HUDEP-2 (cell line): ENCODE measurements at regions not wholly inside any gene's neighbourhood (a gene's known extent, or its start where the extent isn't known, plus 50 kb on each side); places are given as distances from the start of the nearest gene placed in this dataset.
"Not testable (repeated sequence)": the region's sequence is repeated elsewhere in the genome, so short reads cannot be mapped to it uniquely, and the experiment has no call there.

Experiments used
- DNase-seq, 76 experiments: peaks; one replicate each; lab custom pipeline; 2025; ENCODE audit not compliant: unreplicated experiment in 76 of 76; lab: John Stamatoyannopoulos, UW

DNA sequence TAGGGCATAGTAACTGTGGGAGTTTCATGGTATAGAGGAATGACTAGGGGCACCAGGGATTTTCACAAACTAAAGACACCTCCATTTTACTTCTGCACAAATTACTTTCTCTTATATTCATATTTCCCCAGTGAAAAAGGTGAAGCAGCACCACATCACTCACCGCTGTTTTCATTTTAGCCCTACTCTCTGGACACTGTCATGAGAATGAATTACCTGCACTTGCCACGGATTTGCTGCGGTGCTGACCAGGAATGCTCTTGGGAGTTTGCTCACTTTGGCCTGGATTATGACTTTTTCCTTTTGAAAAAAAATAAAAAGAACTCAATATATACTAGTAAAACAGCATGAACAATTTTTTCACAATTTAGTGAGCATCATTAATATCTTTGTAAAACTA is 351.3 kb downstream of the NKX6-1 start:
- DNase-seq, result no peak

DNA sequence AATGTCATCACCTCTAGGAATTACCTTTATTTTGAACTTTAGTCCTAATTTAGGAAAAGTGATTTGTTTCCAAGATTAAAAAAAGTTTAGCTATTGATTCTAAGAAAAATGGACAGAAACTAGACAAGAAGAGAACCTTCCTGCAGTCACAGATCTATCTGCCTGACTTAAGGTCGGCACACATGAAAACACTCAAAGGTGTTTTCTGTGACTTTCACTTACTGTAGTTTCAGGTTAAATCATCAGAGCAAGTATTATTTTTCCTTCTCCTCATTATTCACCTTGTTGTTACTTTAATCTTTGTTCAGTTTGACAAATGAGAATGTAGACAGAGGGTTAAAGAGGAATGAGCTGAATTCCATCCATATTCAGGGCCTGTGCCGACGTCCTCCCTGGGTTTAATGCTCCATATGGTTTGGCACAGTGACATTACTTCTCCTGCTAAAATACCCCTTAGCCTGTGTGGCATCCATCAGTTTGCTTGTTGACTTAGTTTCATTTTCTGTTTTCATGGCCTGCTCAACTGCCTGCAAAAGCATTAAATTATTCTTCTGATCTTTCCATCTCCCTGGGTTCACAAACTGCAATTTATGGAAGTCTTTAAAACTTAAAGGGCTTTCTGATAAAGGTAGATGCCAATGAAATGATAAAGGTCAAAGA is 352.7 kb downstream of the NKX6-1 start:
- no peak for DNase-seq

DNA sequence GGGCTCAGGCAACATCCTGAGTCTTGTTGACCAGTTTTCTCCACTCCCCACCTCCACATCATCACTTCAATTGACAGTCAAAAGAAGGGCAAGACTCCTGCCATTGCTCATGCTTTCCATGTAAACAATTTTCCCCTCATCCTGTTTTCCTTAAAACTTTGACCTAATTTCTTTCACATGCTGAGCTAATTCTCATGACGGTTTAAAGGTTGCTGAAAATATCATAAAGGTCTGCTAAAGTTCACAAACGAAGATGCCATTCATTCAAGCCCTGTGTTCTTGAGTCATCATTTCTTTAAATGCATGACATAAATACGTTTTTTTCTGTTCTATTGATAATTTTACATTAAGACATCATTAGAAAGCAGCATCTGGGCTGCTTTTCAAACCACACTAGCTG is 353.9 kb downstream of the NKX6-1 start:
- no peak for DNase-seq

DNA sequence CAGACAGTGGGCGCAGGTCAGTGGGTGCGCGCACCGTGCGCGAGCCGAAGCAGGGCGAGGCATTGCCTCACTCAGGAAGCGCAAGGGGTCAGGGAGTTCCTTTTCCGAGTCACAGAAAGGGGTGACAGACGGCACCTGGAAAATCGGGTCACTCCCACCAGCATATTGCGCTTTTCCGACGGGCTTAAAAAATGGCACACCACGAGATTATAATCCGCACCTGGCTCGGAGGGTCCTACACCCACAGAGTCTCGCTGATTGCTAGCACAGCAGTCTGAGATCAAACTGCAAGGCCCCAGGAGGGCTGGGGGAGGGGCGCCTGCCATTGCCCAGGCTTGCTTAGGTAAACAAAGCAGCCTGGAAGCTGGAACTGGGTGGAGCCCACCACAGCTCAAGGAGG is 372.2 kb downstream of the NKX6-1 start:
- DNase-seq, result not testable (repeated sequence)

DNA sequence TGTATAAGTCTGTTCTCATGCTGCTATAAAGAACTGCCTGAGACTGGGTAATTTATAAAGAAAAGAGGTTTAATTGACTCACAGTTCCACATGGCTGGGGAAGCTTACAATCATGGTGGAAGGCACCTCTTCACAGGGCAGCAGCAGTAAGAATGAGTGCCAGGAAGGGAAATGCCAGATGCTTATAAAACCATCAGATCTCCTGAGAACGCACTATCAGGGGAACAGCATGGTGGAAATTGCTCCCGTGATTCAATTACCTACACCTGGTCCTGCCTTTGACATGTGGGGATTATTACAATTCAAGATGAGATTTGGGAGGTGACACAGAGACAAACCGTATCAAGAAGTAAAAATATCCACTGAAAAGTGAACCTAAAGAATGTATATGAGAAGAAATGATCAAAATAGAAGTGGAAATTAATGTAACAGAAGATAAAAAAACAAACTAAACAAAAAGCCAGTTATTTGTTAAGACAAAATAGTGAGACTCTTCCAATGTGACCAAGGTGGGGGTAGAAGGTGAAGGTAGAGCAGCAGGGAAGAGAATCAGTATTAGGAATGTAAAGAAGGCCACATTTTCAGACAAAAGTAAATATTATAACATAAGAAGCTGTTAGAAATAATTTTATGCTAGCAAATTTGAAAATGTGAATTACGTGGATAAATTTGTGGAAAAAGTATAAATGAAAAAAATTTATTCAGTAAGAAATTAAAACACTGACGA is 372.9 kb downstream of the NKX6-1 start:
- DNase-seq, result no peak

DNA sequence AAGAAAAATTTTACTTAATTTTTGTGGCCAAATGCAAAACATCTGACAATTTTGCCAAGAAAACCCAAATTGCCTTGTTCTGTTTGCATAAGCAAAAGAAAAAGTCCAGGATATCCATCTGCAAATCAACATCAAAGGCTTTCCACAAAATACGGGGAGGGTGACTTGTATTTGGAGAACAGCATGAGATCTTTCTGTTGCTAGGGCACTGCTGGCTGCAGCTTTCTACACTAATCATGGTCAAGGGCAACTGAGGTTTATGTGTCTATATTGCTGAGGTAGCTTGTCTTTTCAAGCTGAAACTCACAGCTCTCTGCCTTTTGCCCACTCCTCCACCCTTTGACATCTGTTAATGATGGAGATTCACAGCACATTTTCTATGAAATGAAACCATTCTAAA is 389.1 kb downstream of the NKX6-1 start:
- DNase-seq, result no peak

DNA sequence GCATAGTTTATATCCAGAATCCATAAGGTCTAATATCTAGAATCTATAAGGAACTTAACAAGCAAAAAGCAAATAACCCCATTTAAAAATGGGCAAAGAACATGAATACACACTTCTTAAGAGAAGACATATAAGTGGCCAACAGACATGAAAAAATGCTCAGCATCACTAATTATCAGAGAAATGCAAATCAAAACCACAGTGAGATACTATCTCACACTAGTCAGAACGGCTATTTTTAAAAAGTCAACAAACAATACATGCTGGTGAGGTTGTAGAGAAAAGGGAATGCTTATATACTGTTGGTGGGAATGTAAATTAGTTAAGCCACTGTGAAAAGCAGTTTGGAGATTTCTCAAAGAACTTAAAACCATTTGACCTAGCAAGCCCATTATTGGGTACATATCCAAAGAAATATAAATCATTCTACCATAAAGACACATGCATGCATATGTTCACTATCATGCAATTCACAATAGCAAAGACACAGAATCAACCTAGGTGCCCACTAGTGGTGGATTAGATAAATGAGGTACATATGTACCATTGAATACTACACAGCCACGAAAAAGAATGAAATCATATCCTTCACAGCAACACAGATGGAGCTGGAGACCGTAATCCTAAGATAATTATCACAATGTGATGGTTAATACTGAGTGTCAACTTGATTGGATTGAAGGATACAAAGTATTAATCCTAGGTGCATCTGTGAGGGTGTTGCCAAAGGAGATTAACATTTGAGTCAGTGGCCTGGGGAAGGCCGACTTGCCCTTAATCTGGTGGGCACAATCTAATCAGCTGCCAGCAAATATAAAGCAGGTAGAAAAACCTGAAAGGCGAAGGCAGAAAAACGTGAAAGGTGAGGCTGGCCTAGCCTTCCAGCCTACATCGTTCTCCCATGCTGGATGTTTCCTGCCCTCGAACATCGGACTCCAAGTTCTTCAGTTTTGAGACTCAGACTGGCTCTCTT is 397.2 kb downstream of the NKX6-1 start:
- not testable (repeated sequence) for DNase-seq

DNA sequence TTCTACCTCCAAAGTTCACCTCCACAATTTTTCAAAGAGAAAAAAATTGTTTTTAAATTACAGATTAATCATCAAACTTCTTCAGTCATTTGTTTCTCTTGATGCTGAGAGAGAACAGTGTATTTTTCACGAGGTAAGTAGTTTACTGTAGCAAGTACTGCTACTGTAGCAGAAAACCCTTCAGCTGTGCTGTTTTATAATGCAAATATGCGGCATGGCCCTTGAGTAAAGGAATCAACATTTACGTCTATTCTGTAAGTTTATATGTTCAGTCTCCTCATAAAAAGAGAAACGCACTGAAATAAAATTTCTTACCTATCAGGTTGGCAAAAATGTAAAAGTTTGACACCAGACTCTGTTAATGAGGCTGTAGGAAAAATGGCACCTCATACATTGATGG is 399.0 kb downstream of the NKX6-1 start:
- no peak for DNase-seq

DNA sequence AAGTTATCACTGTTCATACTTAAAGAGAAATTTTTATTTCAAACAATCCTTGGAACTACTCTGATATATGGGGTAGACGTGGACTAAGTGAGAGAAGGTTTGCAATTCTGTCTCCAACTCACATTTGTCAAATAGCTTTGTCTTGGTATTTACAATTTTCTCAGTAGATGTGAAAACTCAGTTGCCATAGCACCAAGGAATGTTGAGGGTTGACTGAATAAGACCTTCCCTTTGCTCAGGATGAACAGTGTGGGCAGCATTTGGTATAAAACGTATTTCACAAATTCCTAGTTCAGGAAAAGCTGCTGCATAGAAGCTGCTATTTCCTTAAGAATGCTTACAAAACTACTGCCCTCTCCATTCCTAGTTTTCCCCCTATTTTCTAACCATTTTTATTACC is 399.5 kb downstream of the NKX6-1 start:
- no peak for DNase-seq

DNA sequence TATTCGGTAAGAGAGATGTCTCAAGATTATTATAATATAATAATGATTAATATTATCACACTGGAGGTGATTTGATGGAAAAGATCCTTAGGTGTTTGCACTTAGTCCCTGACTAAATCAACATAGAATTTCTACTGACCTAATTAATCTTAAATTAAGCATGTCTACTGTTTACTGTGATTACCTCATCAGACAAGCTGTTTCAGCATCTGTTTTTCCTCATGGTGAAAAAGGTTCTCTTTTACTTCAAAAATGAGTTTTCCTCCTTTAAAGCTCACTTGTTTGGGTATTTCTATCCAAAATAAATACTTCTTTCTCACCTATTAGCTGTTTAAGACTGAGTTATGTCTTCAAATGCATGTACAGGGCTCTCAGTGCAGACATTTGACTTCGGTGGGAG is 407.8 kb downstream of the NKX6-1 start:
- no peak for DNase-seq

DNA sequence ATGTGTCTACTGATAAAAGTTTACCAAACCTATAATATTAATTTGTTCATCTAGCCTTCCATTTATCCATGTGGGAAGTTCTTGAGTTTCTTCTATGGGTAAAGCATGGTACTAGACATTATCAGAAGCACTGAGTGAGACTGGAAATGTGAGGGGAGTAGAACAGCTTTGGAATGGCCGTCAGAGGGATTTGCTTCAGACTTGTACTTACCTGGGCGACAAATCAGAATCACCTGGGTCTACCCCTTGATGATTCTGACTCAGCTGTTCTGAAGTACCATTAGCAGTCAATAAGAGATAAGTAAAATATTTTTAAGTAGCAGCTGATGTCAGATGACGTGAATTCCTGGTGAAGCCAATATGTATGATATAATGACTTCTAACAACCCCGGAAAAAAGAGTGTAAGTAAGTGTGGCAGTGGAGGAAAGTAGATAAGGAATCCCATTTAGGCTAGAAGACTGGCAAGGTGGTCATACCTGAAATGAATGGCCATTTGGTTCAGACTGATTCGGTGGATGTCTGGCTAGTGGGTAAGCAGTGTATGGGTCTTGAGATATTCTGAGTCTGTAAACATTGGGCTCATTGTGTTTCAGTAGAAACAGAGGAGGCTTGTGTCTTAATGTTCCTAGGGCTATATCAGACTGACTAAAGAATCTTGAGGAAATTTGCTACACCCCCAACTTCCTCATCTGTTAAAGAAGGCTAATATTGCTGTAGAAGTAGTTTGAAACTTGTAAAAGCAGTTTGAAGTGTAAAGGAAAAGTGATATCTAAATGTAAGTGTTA is 409.2 kb downstream of the NKX6-1 start:
- DNase-seq, result no peak

DNA sequence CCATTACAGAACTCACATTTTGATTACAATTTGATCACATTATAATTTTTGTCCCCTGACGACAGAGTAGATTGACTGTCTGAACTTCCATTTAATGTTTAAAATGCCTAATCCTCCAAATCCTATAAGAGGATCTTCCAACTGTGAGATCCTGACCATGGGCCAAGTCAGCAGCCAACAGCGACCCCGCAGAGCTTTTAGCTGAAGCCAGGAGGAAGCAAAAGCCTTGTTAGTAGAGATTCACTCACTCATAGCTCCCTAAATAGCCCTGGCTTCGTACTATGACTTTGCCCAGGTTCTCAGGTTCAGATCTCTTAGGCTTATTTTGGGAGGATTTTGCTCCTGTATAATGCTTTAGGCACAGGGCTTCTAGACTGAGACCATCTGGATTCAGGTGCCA is 413.1 kb downstream of the NKX6-1 start:
- DNase-seq, result no peak

DNA sequence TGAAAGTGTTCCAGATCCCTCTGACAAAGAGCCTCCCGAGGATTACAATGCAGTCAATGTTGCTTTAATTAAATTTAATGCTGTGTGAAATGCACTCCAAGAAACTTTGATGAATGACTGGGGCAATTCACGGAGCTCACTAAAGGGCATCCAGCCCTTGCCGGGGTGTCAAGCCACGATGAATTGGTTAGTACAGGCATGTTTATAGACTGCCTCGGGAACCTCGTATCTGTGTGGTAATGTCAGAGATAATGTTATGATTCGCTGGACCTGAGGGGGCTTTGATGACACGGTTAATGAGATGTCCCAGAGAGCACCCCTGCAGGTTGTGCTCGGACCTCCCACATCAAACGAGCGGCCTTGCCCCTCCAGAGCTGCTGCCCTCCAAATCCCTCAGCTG is 428.8 kb downstream of the NKX6-1 start:
- DNase-seq, result no peak

DNA sequence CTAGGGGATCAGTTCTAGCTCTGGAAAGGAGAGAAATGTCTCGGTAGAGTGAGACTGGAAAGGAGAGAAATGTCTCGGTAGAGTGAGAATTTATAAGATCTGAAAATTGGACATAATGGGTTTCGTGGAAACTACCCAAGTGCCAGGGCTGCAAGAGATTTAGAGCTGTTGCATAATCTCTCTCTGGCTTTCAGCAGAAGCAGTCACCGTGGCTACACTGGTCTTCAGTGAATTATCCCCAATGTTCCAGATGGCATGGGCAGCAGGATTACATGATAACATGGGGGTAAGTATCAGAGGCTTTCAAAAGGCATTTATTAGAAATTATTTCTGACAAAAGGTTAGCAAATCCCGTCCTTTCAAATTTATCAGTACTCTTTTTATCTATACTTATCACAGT is 435.5 kb downstream of the NKX6-1 start:
- DNase-seq, result no peak

DNA sequence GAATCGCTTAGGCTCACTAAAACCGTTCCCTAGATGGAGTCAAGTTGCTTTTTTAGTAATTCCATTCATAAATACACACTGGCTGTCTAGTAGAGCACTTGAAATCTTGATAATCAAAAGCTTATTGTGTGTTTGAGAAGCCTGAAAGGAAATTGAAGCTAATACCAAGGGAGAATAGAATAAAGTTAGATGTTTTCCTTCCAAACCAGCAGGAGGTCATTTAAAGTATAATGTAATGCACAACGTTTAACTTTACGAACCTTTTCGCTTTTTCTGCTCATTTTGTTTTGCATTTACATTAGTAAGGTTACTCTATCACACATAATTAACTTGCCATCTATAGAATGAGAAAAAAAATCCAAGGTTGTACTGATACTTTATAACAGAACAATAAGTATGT is 440.9 kb downstream of the NKX6-1 start:
- no peak for DNase-seq

DNA sequence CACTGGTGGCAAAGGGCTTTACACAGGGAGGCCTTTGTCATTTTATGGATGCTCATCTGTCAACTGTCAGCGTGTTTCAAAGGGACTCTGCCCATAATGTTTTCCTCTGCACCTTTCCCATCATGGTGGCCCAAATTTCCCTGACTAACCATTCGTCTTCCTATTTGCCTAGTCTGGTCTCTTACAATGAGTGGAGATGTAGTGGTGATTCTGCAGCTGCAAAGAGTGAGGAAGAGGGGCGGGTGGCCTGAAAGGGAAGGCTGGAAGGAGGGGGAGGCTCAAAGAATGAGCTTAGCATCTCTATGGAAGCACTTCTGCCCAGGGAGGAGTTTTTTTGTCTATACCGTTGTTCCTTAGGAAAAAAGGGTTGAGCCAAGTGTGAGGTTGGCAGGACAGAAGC is 447.5 kb downstream of the NKX6-1 start:
- no peak for DNase-seq

DNA sequence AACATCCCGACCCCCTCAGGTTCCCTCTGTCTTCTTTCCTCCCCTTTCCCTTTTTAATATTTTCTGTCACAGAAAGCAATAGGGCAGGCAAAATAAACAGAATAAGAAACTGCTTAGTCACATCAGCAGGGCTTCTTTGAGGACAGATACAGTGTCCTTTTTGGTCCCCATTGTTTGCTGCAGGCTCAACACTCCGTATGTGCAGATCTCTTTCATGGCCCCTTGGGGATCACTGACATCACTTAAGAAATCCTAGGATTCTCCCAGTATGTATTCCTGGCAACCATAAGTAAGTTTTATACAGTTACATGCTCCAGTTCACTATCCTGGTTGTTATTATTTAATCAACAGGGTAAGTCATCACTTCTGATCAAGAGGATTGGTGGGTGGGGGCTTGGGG is 448.0 kb downstream of the NKX6-1 start:
- no peak for DNase-seq

DNA sequence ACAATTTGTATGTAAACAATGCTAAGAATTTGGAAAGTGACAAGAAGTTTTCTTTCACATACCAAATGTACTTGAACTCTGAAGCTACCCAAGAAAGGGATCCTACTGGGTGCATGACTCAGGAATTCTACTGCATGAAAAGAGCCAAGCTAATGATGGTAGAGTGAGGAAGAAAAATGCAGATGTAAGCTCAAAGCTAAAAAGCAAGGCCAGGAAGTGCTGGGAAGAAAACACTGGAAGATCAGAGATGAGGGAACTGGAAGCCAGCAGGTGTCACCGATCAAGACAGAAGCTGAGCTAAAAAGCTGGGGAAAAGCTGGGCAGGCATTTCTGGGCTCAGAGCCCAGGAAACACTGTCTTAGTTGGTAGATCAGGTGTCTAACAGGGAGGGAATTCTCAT is 449.1 kb downstream of the NKX6-1 start:
- DNase-seq, result no peak

DNA sequence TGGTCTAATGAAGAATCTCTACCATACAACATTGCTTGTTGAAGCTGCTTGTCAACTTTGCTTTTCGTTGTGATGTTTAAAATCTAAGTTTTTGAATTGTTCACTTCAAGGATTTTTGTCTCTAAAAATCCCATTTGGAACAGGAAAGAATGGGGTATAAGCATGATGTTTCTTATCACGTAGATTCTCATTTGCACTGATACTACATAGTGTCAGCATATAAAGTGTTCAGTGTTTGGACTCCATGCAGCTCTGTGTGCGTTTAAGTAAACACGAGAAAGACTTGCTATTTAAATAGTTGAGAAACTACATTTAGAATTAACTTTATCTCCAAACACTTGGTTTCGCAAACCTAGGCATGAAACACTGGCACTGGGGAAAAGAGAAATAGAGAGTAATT is 452.5 kb downstream of the NKX6-1 start:
- no peak for DNase-seq

DNA sequence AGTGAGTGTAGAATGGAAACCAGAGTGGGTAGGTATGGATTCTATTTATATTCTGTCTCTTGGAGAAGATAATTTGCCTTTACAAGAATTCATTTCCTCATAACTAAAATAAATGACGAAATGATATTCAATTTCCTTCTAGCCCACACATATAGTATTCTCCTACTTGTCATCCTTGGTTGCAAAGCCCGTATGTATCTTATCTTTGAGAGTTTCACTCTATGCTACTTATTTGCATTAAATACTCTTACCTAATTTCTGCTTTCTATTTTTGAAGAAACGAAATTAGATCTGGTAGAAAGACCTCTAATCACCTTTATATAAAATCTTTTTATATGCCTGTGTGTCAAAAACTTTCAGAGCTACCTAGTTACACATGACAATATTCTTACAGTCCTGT is 457.7 kb downstream of the NKX6-1 start:
- DNase-seq, result no peak

DNA sequence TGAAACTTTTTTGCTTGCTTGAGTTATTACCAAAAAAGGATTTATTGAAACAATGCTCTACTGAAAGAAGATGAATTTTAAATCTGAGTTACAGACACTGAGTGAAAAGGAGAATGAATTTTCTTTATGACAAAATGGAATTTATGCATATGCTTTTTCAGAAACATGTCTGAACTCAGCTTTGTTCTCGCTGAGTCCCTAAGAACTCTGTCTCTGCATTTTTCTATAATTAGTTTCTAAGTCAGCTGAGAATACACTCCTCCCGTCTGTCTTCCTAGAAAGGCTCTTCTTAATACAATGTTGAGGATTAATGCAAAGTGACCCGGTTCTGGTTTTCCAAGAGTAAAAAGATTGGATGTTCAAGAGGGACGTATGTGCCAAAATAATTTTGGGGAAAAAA is 463.5 kb downstream of the NKX6-1 start:
- DNase-seq, result no peak
